ENCODE measurements at regions not wholly inside any gene's neighbourhood (a gene's known extent, or its start where the extent isn't known, plus 50 kb on each side); places are given as distances from the start of the nearest gene placed in this dataset.
"Not testable (repeated sequence)": the region's sequence is repeated elsewhere in the genome, so short reads cannot be mapped to it uniquely, and the experiment has no call there.

DNA sequence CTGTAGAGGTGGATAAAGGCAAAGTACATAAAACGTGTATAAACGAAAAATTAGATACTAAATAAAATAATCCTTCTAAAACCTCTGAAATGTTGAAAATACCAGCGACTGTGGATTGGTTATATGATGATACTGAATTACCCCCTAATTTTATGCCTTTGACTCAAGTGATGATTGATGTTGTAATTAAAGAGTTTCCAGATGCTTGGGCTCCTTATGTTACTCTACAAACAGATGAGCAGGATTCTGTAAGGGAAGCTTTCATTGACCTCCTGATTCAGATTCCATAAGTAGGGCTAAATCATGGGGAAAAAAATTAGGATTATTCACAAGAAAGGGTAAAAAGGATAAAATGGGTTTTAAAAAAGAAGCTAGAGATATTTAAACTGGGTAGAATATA lies 418.2 kb upstream of the SLC39A10 start:
- TF ChIP-seq CTCF (IDR thresholded peaks at IDR 0.05; ENCODE audit: extremely low read depth, missing control alignments) = no peak
- no peak for DNase-seq (ENCODE audit: low spot score)

GRCh38 chr2:195238379-195238778 lies 418.6 kb upstream of the SLC39A10 start:
- no peak for TF ChIP-seq CTCF (IDR thresholded peaks at IDR 0.05; ENCODE audit: extremely low read depth, missing control alignments)

GRCh38 chr2:195228547-195228946 lies 428.5 kb upstream of the SLC39A10 start:
- DNase-seq (ENCODE audit: low spot score) = not testable (repeated sequence)

More at GRCh38 chr2:195238379-195238778, 418.6 kb upstream of the SLC39A10 start:
- no peak for DNase-seq (ENCODE audit: low spot score)

DNA sequence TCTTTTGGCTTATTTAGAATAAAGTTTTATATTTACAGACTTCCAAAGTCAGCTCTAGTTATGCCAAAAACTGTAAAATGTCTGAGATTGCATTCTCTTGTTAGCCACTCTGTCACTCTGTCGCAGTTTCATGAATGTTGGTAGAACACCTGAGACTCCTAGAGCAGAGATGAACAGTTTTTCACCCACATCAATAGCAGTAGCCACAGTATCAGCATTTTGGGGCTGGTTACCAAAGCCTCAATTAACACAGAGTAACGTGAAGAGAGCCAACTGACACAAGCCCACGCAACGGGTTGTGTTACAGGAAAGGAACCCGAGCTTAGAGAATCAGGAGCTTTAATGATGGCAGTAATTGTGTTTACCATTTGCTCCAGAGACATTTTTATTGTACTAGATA lies 443.0 kb upstream of the SLC39A10 start:
- no peak for DNase-seq (ENCODE audit: low spot score)
- no peak for TF ChIP-seq CTCF (IDR thresholded peaks at IDR 0.05; ENCODE audit: extremely low read depth, missing control alignments)

- no peak for TF ChIP-seq CTCF (IDR thresholded peaks at IDR 0.05; ENCODE audit: extremely low read depth, missing control alignments)
- no peak for DNase-seq (ENCODE audit: low spot score)
Observed at GRCh38 chr2:195212586-195212985, 444.4 kb upstream of the SLC39A10 start.

GRCh38 chr2:195202163-195202845 lies 454.7 kb upstream of the SLC39A10 start:
- no peak for TF ChIP-seq CTCF (IDR thresholded peaks at IDR 0.05; ENCODE audit: extremely low read depth, missing control alignments)
- DNase-seq (ENCODE audit: low spot score) = no peak

DNA sequence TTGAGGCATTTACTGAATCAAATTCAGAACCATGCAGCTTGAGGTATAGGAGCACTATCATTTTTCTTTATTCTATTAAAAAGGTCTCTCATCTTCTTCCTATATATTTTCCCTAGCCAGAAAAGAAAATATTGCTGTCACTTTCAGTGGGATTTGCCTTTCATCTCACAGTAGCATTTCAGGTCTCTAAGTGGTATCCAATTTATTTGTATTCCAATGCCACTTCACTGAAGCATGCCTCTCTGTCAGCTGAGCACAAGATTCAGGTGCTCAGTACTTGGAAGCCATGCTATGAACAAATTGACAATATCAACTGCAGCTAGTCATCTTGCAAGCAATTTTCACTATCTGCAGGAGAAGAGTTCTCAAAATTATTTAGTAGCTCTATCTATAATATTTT lies 457.2 kb upstream of the SLC39A10 start:
- no peak for TF ChIP-seq CTCF (IDR thresholded peaks at IDR 0.05; ENCODE audit: extremely low read depth, missing control alignments)
- DNase-seq (ENCODE audit: low spot score) = no peak

DNA sequence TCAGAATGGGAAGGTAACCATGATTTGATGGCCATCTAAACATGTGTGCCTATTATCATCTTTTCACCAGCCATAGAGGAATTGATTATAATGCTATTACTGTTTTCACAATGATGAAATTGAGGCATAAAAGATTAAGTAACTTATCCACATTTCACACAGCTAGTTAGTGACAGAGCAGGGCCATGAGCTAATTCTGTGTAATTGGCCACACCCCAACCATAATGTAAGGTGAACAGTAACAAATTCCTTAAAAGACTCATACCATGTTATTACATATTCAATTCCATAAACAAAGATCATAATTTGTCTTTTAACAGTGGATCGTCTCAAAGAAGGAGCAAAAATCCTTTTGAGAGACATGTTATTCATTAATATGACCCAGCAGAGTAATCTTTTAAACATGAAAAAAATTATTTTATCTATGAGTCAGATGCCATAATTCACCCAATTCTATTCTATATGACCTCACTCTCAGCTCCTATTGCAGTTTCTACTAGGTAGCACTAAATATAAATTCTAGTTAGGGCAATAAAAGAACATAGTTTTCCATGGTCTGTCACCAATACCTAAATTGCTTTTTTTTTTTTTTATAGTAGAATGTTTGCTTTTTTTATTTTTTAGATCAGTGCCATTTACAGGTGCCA lies 475.8 kb upstream of the SLC39A10 start:
- no peak for DNase-seq (ENCODE audit: low spot score)
- no peak for TF ChIP-seq CTCF (IDR thresholded peaks at IDR 0.05; ENCODE audit: extremely low read depth, missing control alignments)

All from GM20000 (cell line).